Keratinocyte (primary cell): ENCODE measurements at regions not wholly inside any gene's neighbourhood (a gene's known extent, or its start where the extent isn't known, plus 50 kb on each side); places are given as distances from the start of the nearest gene placed in this dataset.

ENCODE experiments used
- DNase-seq: peaks from one replicate; pipeline ENCODE4 v3.0.0-alpha.2; 2011; ENCODE audit warnings: low read depth, missing footprints, low spot score
- FAIRE-seq: peaks from 2 replicates; lab custom pipeline; 2011; peaks lifted over from hg19 to GRCh38; lab: Jason Lieb, UNC
- H2AFZ ChIP-seq: 2 replicates; pipeline ENCODE4 v1.6.0; 2012; ENCODE audit warnings: low read length, control low read depth, inconsistent platforms; ENCODE audit not compliant: control insufficient read depth
- H3K27ac ChIP-seq: 2 replicates; pipeline ENCODE4 v1.5.1; 2011; ENCODE audit warnings: low read length; ENCODE audit not compliant: control insufficient read depth, insufficient read depth
- H3K27me3 ChIP-seq: 3 replicates; pipeline ENCODE4 v1.6.0; 2011; ENCODE audit warnings: low read length; ENCODE audit not compliant: control insufficient read depth, insufficient read depth; ENCODE audit errors: extremely low read depth
- H3K36me3 ChIP-seq, 2 experiments: 2 replicates in 1 of 2; 3 replicates in 1 of 2; pipeline ENCODE4 v1.5.1; 2011; ENCODE audit warnings: low read length in 2 of 2, mild to moderate bottlenecking in 1 of 2; ENCODE audit not compliant: control insufficient read depth in 2 of 2, insufficient read depth in 2 of 2; ENCODE audit errors: extremely low read depth in 1 of 2
- H3K4me1 ChIP-seq: 3 replicates; pipeline ENCODE4 v1.5.1; 2011; ENCODE audit warnings: low read length; ENCODE audit not compliant: control insufficient read depth, insufficient read depth; ENCODE audit errors: extremely low read depth
- H3K4me2 ChIP-seq: 3 replicates; pipeline ENCODE4 v1.6.0; 2011; ENCODE audit warnings: low read depth, low read length; ENCODE audit not compliant: control insufficient read depth, insufficient read depth; ENCODE audit errors: extremely low read depth
- H3K4me3 ChIP-seq, 3 experiments: fragments of 200-600 bp in 1 of 3; sonication (generic) in 1 of 3; 2 replicates in 2 of 3; 3 replicates in 1 of 3; pipeline ENCODE4 v1.5.1; 2011 to 2016; ENCODE audit warnings: low read length in 3 of 3, mild to moderate bottlenecking in 3 of 3, control low read depth in 2 of 3, inconsistent platforms in 1 of 3, low read depth in 1 of 3, mixed read lengths in 1 of 3, mixed run types in 1 of 3, moderate library complexity in 1 of 3; ENCODE audit not compliant: control insufficient read depth in 2 of 3, insufficient read depth in 2 of 3; ENCODE audit errors: extremely low read depth in 1 of 3
- H3K79me2 ChIP-seq: 2 replicates; pipeline ENCODE4 v1.6.0; 2012; ENCODE audit warnings: low read length; ENCODE audit not compliant: control insufficient read depth, insufficient read depth
- H3K9ac ChIP-seq: 3 replicates; pipeline ENCODE4 v1.6.0; 2011; ENCODE audit warnings: low read length; ENCODE audit not compliant: control insufficient read depth, insufficient read depth; ENCODE audit errors: extremely low read depth
- H3K9me1 ChIP-seq: 3 replicates; pipeline ENCODE4 v1.6.0; 2011; ENCODE audit warnings: low read length; ENCODE audit not compliant: control insufficient read depth, insufficient read depth; ENCODE audit errors: extremely low read depth
- H3K9me3 ChIP-seq: 2 replicates; pipeline ENCODE4 v1.5.1; 2012; ENCODE audit warnings: low read depth, low read length; ENCODE audit not compliant: control insufficient read depth
- H4K20me1 ChIP-seq: 3 replicates; pipeline ENCODE4 v1.6.0; 2011; ENCODE audit warnings: low read length; ENCODE audit not compliant: control insufficient read depth, insufficient read depth; ENCODE audit errors: extremely low read depth
- EZH2 ChIP-seq: IDR thresholded peaks from one replicate; pipeline ENCODE4 v1.6.1; 2012; ENCODE audit warnings: inconsistent platforms, mild to moderate bottlenecking, low read length, moderate library complexity
- dilution Hi-C: fragments of 300-500 bp; cut with MboI; formaldehyde crosslinking; loops from one replicate; pipeline ENCODE4 v1.7.0; 2020; ENCODE audit warnings: low sequenced_read_pairs; ENCODE audit not compliant: extremely low pct_ligation_motif_present
- TF ChIP-seq, protein P1 (sequence below), 3 experiments: IDR thresholded peaks in 1 of 3; conservative IDR thresholded peaks in 1 of 3; optimal IDR thresholded peaks in 1 of 3; 2 replicates in 2 of 3; 3 replicates in 1 of 3; pipeline versions ENCODE3 to v1.5.1; 2011; ENCODE audit warnings: low read length in 3 of 3, mild to moderate bottlenecking in 3 of 3, moderate library complexity in 2 of 3, control low read depth in 1 of 3, inconsistent platforms in 1 of 3; ENCODE audit not compliant: insufficient read depth in 2 of 3; ENCODE audit errors: extremely low read depth in 1 of 3

DNA sequence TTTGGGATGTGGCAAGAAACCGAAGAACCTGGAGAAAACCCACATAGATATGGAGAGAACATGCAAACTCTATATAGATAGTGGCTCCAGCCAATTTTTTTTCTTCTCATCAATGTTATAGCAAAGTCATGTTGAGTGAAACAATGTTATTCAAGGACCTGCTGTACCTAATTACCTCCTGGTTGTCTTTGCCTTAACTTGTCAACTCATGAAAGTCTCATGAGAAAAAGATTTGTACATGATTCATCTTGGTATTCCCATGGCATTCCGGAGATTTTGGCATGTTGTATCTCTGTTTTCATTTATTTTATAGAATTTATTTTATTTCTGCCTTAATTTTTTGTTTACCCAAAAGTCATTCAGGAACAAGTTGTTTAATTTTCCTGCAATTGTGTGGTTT, 303.8 kb upstream of the CDIN1 start:
- Histone ChIP-seq H3K9me3 (peaks cover 10% of the 10 kb centered on the region), H3K36me3 (no peaks in the 10 kb centered on the region), H3K4me2 (no peak overlapping the region), H3K27ac (no peak overlapping the region), H4K20me1 (no peaks in the 10 kb centered on the region), H3K4me1 (peaks cover 5% of the 10 kb centered on the region), H2AFZ (no peak overlapping the region), H3K27me3 (no peaks in the 10 kb centered on the region), H3K79me2 (no peaks in the 10 kb centered on the region), H3K9me1 (no peaks in the 10 kb centered on the region), H3K4me3 (no peak overlapping the region), H3K9ac (no peak overlapping the region)
- no peak for TF ChIP-seq EZH2
- TF ChIP-seq, protein P1, sequence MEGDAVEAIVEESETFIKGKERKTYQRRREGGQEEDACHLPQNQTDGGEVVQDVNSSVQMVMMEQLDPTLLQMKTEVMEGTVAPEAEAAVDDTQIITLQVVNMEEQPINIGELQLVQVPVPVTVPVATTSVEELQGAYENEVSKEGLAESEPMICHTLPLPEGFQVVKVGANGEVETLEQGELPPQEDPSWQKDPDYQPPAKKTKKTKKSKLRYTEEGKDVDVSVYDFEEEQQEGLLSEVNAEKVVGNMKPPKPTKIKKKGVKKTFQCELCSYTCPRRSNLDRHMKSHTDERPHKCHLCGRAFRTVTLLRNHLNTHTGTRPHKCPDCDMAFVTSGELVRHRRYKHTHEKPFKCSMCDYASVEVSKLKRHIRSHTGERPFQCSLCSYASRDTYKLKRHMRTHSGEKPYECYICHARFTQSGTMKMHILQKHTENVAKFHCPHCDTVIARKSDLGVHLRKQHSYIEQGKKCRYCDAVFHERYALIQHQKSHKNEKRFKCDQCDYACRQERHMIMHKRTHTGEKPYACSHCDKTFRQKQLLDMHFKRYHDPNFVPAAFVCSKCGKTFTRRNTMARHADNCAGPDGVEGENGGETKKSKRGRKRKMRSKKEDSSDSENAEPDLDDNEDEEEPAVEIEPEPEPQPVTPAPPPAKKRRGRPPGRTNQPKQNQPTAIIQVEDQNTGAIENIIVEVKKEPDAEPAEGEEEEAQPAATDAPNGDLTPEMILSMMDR (optimal IDR thresholded peaks at IDR 0.05 in 1 of 3, IDR thresholded peaks at IDR 0.05 in 1 of 3, conservative IDR thresholded peaks at IDR 0.05 in 1 of 3; ENCODE audit: extremely low read depth in 1 of 3, insufficient read depth in 2 of 3, low read length in 3 of 3) = no peak
- DNase-seq = no peak
- no peak for FAIRE-seq
- dilution Hi-C loops = no loop called here

DNA sequence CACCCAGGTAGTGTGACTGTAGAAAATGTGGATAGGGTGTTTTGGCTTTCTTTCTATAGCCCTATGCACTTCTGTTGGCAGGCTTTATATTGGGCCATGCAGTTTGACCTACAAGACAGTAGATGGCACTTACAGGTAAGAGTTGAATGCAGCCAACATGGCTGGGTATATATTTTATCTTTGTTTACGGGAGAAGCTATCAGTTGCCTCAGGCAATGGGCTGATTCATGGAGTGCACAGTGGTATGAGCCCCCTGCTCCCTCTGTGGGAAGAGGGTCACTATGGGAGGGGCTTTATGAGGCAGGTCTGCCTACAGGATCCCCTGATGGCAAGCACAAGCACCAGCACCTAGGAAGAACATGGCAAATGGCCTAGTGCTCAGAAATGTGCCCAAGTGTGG, 301.2 kb upstream of the CDIN1 start:
- H3K9me1 ChIP-seq = no peaks in the 10 kb centered on the region
- DNase-seq = no peak
- no peak overlapping the region for H2AFZ ChIP-seq
- peaks cover 10% of the 10 kb centered on the region for H3K9me3 ChIP-seq
- no peaks in the 10 kb centered on the region for H4K20me1 ChIP-seq
- no peak overlapping the region for H3K27ac ChIP-seq
- TF ChIP-seq EZH2 = no peak
- TF ChIP-seq, protein P1 (optimal IDR thresholded peaks at IDR 0.05 in 1 of 3, IDR thresholded peaks at IDR 0.05 in 1 of 3, conservative IDR thresholded peaks at IDR 0.05 in 1 of 3; ENCODE audit: extremely low read depth in 1 of 3, insufficient read depth in 2 of 3, low read length in 3 of 3) = peak in 1 of 3 experiments; percentile 18
- dilution Hi-C loops = no loop called here
- FAIRE-seq = no peak
- H3K4me2 ChIP-seq = no peak overlapping the region
- no peaks in the 10 kb centered on the region for H3K36me3 ChIP-seq
- H3K9ac ChIP-seq = no peak overlapping the region
- no peaks in the 10 kb centered on the region for H3K27me3 ChIP-seq
- peaks cover 5% of the 10 kb centered on the region for H3K4me1 ChIP-seq
- H3K79me2 ChIP-seq = no peaks in the 10 kb centered on the region
- H3K4me3 ChIP-seq = no peak overlapping the region
